Panc1 (cell line): ENCODE measurements at regions not wholly inside any gene's neighbourhood (a gene's known extent, or its start where the extent isn't known, plus 50 kb on each side); places are given as distances from the start of the nearest gene placed in this dataset.

ENCODE experiments used
- ATAC-seq: fragments of 200-7000 bp; cut with Tn5 transposase; 2 replicates; pipeline ENCODE4 v1.9.1; 2020; ENCODE audit warnings: mild to moderate bottlenecking, moderate library complexity
- BruUV-seq: library from RNA; stranded (reverse); fragments of 400-500 nt; replicated peaks from 2 replicates; lab custom pipeline; 2021; lab: Mats Ljungman, UMichigan
- CTCF ChIA-PET: fragments of 300-600 bp; sonication (Branson Sonifier 250); formaldehyde crosslinking; loops from one replicate; lab custom pipeline; 2022; ENCODE audit warnings: antibody characterized with exemption; lab: Charles Lee
- POLR2A ChIA-PET: fragments of 300-600 bp; sonication (Branson Sonifier 250); formaldehyde crosslinking; loops from one replicate; lab custom pipeline; 2022; ENCODE audit warnings: antibody characterized with exemption; lab: Charles Lee
- DNase-seq: peaks from one replicate; pipeline ENCODE4 v3.0.0-alpha.2; 2010; ENCODE audit warnings: low read depth, low spot score
- H3K27ac ChIP-seq: 2 replicates; pipeline ENCODE4 v1.5.1; 2011; ENCODE audit warnings: mild to moderate bottlenecking, low read length, inconsistent platforms
- H3K27me3 ChIP-seq: fragments of 200-500 bp; sonication (Bioruptor generic); 2 replicates; pipeline ENCODE4 v1.6.0; 2014; ENCODE audit warnings: low read length, inconsistent platforms; ENCODE audit not compliant: control insufficient read depth, insufficient read depth
- H3K36me3 ChIP-seq: fragments of 200-500 bp; sonication (Bioruptor generic); 2 replicates; pipeline ENCODE4 v1.5.1; 2014; ENCODE audit warnings: inconsistent platforms, mild to moderate bottlenecking, low read length, moderate library complexity; ENCODE audit not compliant: control insufficient read depth, insufficient read depth
- H3K4me1 ChIP-seq: 2 replicates; pipeline ENCODE4 v1.5.1; 2011; ENCODE audit warnings: inconsistent platforms, mild to moderate bottlenecking, low read length, moderate library complexity; ENCODE audit not compliant: control insufficient read depth, insufficient read depth
- H3K4me3 ChIP-seq, 2 experiments: 2 replicates each; pipeline ENCODE4 v1.5.1; 2011 to 2012; ENCODE audit warnings: low read depth in 2 of 2, low read length in 2 of 2, mild to moderate bottlenecking in 2 of 2, inconsistent platforms in 1 of 2, moderate library complexity in 1 of 2
- H3K9me3 ChIP-seq: fragments of 200-500 bp; sonication (Bioruptor generic); 2 replicates; pipeline ENCODE4 v1.5.1; 2014; ENCODE audit warnings: low read depth, mild to moderate bottlenecking, inconsistent platforms, low read length, moderate library complexity; ENCODE audit not compliant: control insufficient read depth, insufficient read depth
- CTCF ChIP-seq: fragments of 450-650 bp; IDR thresholded peaks from 2 replicates; pipeline ENCODE4 v1.5.1; 2017; ENCODE audit warnings: mild to moderate bottlenecking
- POLR2AphosphoS5 ChIP-seq: IDR thresholded peaks from 2 replicates; pipeline ENCODE4 v1.6.1; 2012; ENCODE audit warnings: mild to moderate bottlenecking, low read depth, low read length, moderate library complexity
- REST ChIP-seq, 2 experiments: IDR thresholded peaks; 2 replicates each; pipeline ENCODE4 v1.6.1; 2011 to 2012; ENCODE audit warnings: low read depth in 2 of 2, control low read depth in 1 of 2, low read length in 1 of 2, mild to moderate bottlenecking in 1 of 2, moderate library complexity in 1 of 2; ENCODE audit not compliant: insufficient read depth in 1 of 2
- SIN3A ChIP-seq: IDR thresholded peaks from 2 replicates; pipeline ENCODE4 v1.6.1; 2012; ENCODE audit warnings: low read depth, mild to moderate bottlenecking, low read length, moderate library complexity, borderline replicate concordance; ENCODE audit not compliant: insufficient read depth
- TCF7L2 ChIP-seq: IDR thresholded peaks from 2 replicates; pipeline ENCODE4 v1.6.1; 2011; ENCODE audit warnings: mild to moderate bottlenecking, low read depth, low read length, inconsistent platforms
- in situ Hi-C: cut with HindIII; loops from 2 replicates; pipeline ENCODE4 v1.10.0; 2016; ENCODE audit warnings: low sequenced_read_pairs, low pct_unique_long_range_greater_than_20kb
- intact Hi-C: fragments of 100-400 bp; cut with micrococcal nuclease; formaldehyde crosslinking; loops from one replicate; pipeline ENCODE4 v1.10.0; 2022; ENCODE audit not compliant: unreplicated experiment

GRCh38 chr9:126222363-126222834 lies 104.2 kb upstream of the MVB12B start:
- no peak for ATAC-seq
- in situ Hi-C loops (no loop called here), intact Hi-C loops (no loop called here)
- no peak for TF ChIP-seq SIN3A
- no peak for TF ChIP-seq TCF7L2
- TF ChIP-seq REST (IDR thresholded peaks at IDR 0.05; ENCODE audit: insufficient read depth in 1 of 2, low read depth in 2 of 2, low read length in 1 of 2) = no peak
- TF ChIP-seq CTCF = no peak
- no peak for TF ChIP-seq POLR2AphosphoS5
- no TSS peak for BruUV-seq
- no peak for DNase-seq
- H3K4me3 ChIP-seq = no peak overlapping the region
- no peaks in the 10 kb centered on the region for H3K27me3 ChIP-seq
- no peaks in the 10 kb centered on the region for H3K9me3 ChIP-seq
- POLR2A ChIA-PET = no interaction called here
- H3K36me3 ChIP-seq = no peaks in the 10 kb centered on the region
- H3K4me1 ChIP-seq = no peaks in the 10 kb centered on the region
- CTCF ChIA-PET = no interaction called here
- no peak overlapping the region for H3K27ac ChIP-seq

- ChIA-PET POLR2A (no interaction called here), CTCF (no interaction called here)
- Histone ChIP-seq H3K27ac (no peak overlapping the region), H3K4me3 (no peak overlapping the region), H3K9me3 (no peaks in the 10 kb centered on the region), H3K36me3 (no peaks in the 10 kb centered on the region), H3K27me3 (no peaks in the 10 kb centered on the region), H3K4me1 (no peaks in the 10 kb centered on the region)
- no TSS peak for BruUV-seq
- in situ Hi-C loops = no loop called here
- TF ChIP-seq POLR2AphosphoS5 (no peak), SIN3A (no peak), REST (IDR thresholded peaks at IDR 0.05; ENCODE audit: insufficient read depth in 1 of 2, low read depth in 2 of 2, low read length in 1 of 2) (no peak), TCF7L2 (no peak), CTCF (no peak)
- no peak for ATAC-seq
- DNase-seq = no peak
- intact Hi-C loops = no loop called here
Observed at GRCh38 chr9:126222835-126223431, 103.7 kb upstream of the MVB12B start.
